ENCODE measurements at regions not wholly inside any gene's neighbourhood (a gene's known extent, or its start where the extent isn't known, plus 50 kb on each side); places are given as distances from the start of the nearest gene placed in this dataset.

GRCh38 chr10:111150691-111151090 is 73.9 kb downstream of the ADRA2A start:
- Histone ChIP-seq H2AFZ (ENCODE audit: low read length) (no peak overlapping the region), H3K56ac (ENCODE audit: insufficient read length, low read depth, low read length) (no peak overlapping the region), H3T11ph (ENCODE audit: low read length) (no peak overlapping the region), H3K18ac (ENCODE audit: insufficient read length, low read depth, low read length) (no peak overlapping the region), H4K8ac (replicated peaks; ENCODE audit: insufficient read length, low read depth, low read length) (no peak overlapping the region), H3K79me2 (ENCODE audit: insufficient read depth, low read length) (no peaks in the 10 kb centered on the region), H3K27ac (ENCODE audit: insufficient read length, low read depth, low read length) (no peak overlapping the region), H3K23me2 (ENCODE audit: insufficient read length, low read depth, low read length, poor library complexity, severe bottlenecking) (no peaks in the 10 kb centered on the region), H3K9ac (ENCODE audit: extremely low read depth, insufficient read length, low read length) (no peak overlapping the region), H3K9me3 (ENCODE audit: control insufficient read depth, low read depth, low read length) (no peaks in the 10 kb centered on the region), H3K27me3 (ENCODE audit: insufficient read depth, low read length) (no peaks in the 10 kb centered on the region), H2BK5ac (ENCODE audit: insufficient read length, low read length) (no peak overlapping the region), H3K23ac (ENCODE audit: insufficient read length, low read depth, low read length) (no peak overlapping the region), H3K4me2 (ENCODE audit: insufficient read depth, insufficient read length, low read length) (no peak overlapping the region), H4K5ac (ENCODE audit: insufficient read length, low read depth, low read length) (no peak overlapping the region), H3K14ac (ENCODE audit: insufficient read depth, low read length) (no peak overlapping the region), H3K4me1 (ENCODE audit: insufficient read depth, low read length) (no peaks in the 10 kb centered on the region), H2BK15ac (ENCODE audit: low read depth, low read length) (no peak overlapping the region), H2BK20ac (ENCODE audit: low read depth, low read length, poor library complexity, severe bottlenecking) (no peak overlapping the region), H2AK5ac (ENCODE audit: insufficient read length, low read length) (no peak overlapping the region), H4K20me1 (ENCODE audit: control insufficient read depth, insufficient read depth, insufficient read length) (no peaks in the 10 kb centered on the region), H3K79me1 (ENCODE audit: insufficient read depth, low read depth, low read length, poor library complexity, severe bottlenecking) (no peaks in the 10 kb centered on the region), H2BK12ac (ENCODE audit: insufficient read length, low read depth, low read length) (no peak overlapping the region), H4K91ac (ENCODE audit: insufficient read length, low read depth, low read length) (no peak overlapping the region), H2BK120ac (ENCODE audit: low read depth, low read length, poor library complexity, severe bottlenecking) (no peak overlapping the region), H3K4ac (ENCODE audit: low read depth, low read length) (no peak overlapping the region)
- H3K4me3 Mint-ChIP-seq = no peak overlapping the region
- peaks cover 0 to 5% of the 10 kb centered on the region in 2 experiments; a peak in 3 of 5 replicates for H3K9me3 Mint-ChIP-seq
- TF ChIP-seq CTCF (conservative IDR thresholded peaks at IDR 0.05) = no peak
- H3K27me3 Mint-ChIP-seq (ENCODE audit: low read depth) = peaks cover 8% of the 10 kb centered on the region
- no peak overlapping the region for H3K27ac Mint-ChIP-seq
- DNase-seq = no peak
- no CpG with 5 or more reads among the region's 7 CpGs for WGBS (ENCODE audit: extremely low coverage, insufficient read length, low lambda C conversion rate)
- H3K4me1 Mint-ChIP-seq = peaks cover 48 to 49% of the 10 kb centered on the region in 2 experiments
- peaks cover 0 to 7% (median 0%) of the 10 kb centered on the region in 3 experiments; a peak in 2 of 7 replicates for H3K36me3 Mint-ChIP-seq (ENCODE audit: insufficient read depth in 1 of 3, low read depth in 3 of 3)
